ENCODE measurements at regions not wholly inside any gene's neighbourhood (a gene's known extent, or its start where the extent isn't known, plus 50 kb on each side); places are given as distances from the start of the nearest gene placed in this dataset.

DNA sequence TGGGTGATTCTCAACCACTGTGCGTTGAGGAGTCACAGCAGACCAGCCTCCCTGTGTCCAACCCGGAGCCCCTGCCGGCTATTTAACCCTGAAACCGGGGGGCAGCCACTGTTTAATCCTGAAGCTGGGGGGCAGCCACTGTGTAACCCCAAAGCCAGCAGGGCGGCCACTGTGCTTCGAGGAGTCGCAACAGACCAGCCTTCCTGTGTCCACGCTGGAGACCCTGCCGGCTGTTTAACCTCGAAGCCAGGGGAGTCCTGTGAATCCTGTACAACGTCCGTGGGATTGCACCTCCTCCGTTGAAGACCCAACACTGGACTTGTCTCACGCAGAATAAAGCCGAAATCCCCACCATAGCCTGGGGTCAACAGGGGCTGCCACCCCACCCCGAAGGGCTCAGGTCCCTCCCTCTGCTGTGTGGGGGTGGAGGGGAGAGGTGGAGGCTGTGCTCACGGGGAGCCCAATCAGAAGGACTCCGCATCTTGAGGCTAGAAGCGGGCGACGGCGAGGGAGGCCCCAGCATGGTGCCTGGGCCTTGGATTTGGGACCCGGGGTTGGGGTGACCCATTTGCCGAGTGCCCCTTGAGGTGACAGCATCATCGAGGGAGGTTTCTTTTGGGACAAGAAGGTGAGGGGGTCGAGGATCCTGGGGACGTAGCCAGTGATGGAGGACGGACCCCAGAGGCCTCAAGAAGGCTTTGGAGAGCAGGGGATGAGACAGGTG lies 94.9 kb downstream of the ADRA2C start:
- H3K27me3 ChIP-seq (ENCODE audit: insufficient read depth, low read length): peaks cover 24% of the 10 kb centered on the region

DNA sequence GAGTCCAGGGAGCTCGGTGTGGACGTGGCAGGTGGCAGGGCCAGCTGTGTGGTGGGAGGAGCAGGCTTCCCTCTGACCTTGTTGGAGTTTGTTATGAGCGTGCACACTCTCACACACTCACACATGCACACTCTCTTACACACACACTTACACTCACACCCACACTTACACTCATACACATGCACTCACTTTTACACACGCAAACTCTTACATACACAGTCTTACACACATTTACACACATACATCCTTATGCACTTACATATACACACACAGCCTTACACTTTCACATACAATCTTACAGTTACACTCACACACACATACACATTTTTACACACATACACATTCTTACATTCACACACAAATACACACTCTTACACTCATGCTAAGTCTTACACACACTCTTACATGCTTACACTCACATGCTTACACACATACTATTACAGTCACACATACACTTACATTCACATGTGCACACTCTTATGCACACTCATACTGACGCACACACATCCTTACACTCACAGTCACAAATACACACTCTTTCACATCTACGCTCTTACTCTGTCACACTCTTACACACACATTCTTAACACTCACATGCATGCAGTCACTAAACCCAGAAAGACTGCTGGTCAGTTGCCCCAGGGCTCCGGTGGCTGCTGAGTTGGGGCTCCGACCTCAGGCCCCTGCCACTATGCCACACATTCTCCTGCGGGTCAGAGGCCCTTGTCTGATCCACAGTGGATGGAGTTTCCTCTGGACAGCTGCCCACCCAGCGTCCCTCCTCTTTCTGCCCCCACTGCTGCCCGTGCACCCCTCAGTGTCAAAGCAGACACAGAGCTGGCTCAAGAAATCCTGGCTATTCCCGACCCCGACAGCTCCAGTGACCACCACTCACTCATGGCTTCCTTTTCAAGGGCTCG lies 95.8 kb downstream of the ADRA2C start:
- Histone ChIP-seq H3K9me3 (ENCODE audit: low read length) (no peaks in the 10 kb centered on the region), H3K4me3 (ENCODE audit: low read length) (no peak overlapping the region), H3K36me3 (ENCODE audit: insufficient read depth, low read length) (no peaks in the 10 kb centered on the region), H2AFZ (ENCODE audit: low read depth, low read length) (no peak overlapping the region), H3K27me3 (ENCODE audit: insufficient read depth, low read length) (peaks cover 27% of the 10 kb centered on the region), H3K4me1 (ENCODE audit: insufficient read depth, low read length) (no peaks in the 10 kb centered on the region)

More for the DNA sequence above, 94.9 kb downstream of the ADRA2C start:
- Histone ChIP-seq H3K9me3 (ENCODE audit: low read length) (no peaks in the 10 kb centered on the region), H3K4me1 (ENCODE audit: insufficient read depth, low read length) (no peaks in the 10 kb centered on the region), H3K36me3 (ENCODE audit: insufficient read depth, low read length) (no peaks in the 10 kb centered on the region), H3K4me3 (ENCODE audit: low read length) (no peak overlapping the region), H2AFZ (ENCODE audit: low read depth, low read length) (no peak overlapping the region)

DNA sequence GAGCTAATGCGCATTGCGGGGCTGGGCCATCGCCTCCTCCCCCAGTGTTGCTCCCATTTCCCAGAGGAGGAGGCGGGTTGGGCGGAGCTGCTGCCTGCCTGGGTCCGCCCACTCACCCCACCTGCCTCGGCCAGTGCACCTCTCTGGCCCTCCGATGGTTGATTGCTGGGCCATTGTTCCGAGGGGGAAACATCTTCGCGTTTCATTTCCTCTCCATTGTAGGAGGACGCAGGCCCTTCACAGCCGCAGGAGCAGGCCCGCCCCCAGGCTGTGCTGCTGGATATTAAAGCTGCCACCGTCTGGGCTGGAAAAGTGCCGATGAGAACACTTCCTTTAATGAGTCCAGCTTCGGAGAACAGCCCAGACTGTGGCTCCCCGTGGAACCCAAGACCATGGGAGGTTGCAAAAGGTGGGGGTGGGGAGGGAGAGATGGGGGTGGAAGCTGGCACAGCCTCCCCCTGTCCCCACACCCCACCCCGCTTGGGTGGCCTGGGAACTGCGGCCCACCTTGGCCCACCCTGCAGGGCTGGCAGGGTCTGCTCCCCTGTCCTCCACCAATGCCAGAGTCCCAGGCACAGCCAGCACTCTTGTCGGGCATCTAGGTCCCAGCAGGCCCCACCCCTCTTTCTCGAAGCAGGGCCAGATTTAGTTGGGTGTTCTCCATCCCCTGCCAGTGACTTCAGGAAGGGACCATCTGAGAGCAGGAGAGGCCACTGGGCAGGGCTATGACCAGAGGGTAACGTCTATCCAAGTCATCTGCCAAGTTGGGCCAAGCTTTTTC lies 96.6 kb downstream of the ADRA2C start:
- no peak overlapping the region for H3K4me3 ChIP-seq (ENCODE audit: low read length)
- no peaks in the 10 kb centered on the region for H3K36me3 ChIP-seq (ENCODE audit: insufficient read depth, low read length)
- peaks cover 33% of the 10 kb centered on the region for H3K27me3 ChIP-seq (ENCODE audit: insufficient read depth, low read length)
- no peak overlapping the region for H2AFZ ChIP-seq (ENCODE audit: low read depth, low read length)
- H3K4me1 ChIP-seq (ENCODE audit: insufficient read depth, low read length): no peaks in the 10 kb centered on the region
- H3K9me3 ChIP-seq (ENCODE audit: low read length): no peaks in the 10 kb centered on the region

DNA sequence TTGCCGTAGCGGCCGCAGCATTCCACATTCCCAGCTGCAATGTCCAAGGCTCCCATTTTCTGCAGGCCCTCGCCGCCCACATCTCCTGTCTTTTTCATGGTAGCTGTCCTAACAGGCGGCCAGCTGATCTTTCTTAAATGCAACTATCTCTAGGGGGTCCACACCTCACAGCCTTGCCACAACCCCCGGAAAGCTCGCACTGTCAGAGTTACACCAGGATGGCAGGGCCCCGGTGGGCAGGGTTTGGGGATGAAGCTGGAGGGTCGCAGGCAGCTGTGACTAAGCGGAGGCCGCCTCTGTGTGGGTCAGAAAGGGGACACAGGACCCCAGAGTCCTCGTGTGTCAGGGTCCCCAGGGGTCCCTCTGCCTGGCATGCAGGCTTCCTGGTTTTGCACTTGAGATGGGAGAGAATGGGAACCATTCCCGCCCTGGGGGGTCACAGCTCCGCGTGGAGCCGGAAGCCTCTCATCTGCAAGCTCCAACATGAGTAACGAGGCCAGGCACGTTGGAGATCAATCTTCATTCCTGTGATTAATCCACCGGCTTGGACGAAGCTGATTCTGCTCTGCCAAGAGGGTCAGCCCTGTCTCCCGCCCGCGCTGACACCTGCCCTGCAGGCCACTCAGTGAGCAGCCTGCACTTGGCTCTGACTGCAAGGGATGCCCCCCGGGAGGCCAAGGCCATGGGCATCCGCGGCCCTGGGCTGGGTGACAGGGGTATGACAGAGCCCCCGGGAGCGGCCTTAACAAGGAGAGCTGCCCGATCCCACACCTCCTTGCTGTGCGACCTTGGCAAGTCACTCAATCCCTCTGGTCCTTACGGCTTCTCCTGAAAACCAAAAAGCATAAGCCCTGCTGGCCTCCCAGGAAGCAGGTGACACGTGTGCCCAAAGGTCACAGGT lies 97.9 kb downstream of the ADRA2C start:
- Histone ChIP-seq H3K27me3 (ENCODE audit: insufficient read depth, low read length) (peaks cover 33% of the 10 kb centered on the region), H2AFZ (ENCODE audit: low read depth, low read length) (no peak overlapping the region), H3K4me3 (ENCODE audit: low read length) (no peak overlapping the region)

DNA sequence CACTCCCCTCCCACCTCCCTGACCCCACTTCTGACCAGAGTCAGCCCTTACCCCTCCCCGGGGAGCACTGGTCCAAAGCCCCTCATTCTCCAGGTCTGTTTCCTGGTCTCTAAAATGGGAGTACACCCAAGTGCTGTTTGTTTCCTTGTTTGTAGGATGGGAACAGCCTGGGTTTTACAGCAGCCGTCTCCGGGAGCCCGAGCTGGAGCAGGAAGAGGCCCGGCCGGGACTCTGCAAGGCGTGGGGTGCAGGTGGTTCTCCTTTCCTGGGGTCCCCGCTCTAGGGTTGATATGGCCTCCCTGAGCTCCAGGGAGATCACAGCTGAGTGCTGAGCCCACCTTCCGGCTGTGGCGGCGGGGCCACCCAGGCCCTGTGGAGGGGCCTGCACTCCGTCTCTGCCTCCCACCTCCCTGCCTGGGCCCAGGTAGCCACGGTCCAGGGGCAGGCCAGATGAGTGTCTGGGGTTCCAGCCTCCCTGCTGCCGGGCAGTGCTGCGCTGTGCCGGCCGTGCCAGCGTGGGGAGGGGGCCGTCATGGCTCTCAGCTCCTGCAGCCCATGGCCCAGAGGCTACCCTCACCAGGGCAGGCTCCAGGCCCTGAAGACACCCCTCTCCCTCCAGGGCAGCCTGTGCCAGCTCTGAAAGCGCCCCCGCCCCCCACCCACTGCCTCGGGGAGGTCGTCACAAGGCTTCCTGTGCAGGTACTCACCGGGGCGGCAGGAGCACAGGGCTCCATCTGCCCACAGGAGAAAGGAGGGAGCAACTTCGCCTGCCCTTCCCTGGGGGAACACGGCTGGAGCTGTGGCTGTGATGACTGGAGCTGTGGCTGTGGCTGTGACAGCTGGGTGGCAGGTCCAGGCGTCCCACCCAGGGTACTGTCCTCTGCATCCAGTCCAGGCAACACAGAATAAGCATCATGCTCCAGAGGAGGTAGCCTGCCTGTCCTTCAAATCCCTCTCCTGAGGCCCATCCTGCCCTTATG lies 98.8 kb downstream of the ADRA2C start:
- no peak overlapping the region for H3K4me3 ChIP-seq (ENCODE audit: low read length)
- no peaks in the 10 kb centered on the region for H3K9me3 ChIP-seq (ENCODE audit: low read length)
- H3K27me3 ChIP-seq (ENCODE audit: insufficient read depth, low read length): peaks cover 39% of the 10 kb centered on the region
- H2AFZ ChIP-seq (ENCODE audit: low read depth, low read length): no peak overlapping the region
- no peaks in the 10 kb centered on the region for H3K36me3 ChIP-seq (ENCODE audit: insufficient read depth, low read length)
- H3K4me1 ChIP-seq (ENCODE audit: insufficient read depth, low read length): no peaks in the 10 kb centered on the region

More for the DNA sequence above, 97.9 kb downstream of the ADRA2C start:
- Histone ChIP-seq H3K9me3 (ENCODE audit: low read length) (no peaks in the 10 kb centered on the region), H3K36me3 (ENCODE audit: insufficient read depth, low read length) (no peaks in the 10 kb centered on the region), H3K4me1 (ENCODE audit: insufficient read depth, low read length) (no peaks in the 10 kb centered on the region)

DNA sequence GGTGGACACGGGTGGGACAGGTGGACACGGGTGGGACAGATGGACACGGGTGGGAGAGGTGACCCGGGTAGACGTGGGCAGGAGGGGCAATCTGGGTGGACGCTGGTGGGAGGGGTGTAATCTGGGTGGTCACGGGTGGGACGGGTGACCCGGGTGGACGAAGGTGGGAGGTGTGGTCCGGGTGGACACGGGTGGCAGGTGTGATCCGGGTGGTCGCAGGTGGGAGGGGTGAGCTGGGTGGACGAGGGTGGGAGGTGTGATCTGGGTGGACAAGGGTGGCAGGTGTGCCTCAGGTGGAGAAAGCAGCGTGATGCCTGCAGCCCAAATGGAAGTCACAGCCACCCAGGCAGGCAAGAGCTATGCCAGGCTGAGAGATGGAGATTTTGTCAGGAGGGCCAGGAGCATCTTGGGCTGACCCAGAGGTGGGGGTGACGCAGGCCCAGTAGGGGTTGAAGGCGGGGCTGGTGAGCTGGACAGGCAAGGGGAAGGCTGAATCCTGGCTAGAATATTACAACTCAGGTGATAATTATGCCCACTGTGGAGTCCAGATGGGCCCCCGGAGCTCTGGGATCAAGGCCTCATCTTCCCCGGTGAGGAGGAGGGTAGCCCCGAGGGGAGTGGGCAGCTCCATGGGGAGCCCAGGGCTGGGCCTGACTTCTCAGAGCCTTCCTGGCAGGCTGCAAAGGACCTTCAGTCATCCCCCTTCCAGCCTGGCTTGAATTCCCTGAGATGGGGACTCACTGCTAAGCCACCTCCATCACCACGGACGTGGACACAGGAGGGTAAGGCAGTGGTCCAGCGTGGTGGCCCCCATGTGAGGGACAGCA lies 100.0 kb downstream of the ADRA2C start:
- no peaks in the 10 kb centered on the region for H3K36me3 ChIP-seq (ENCODE audit: insufficient read depth, low read length)
- no peak overlapping the region for H3K4me3 ChIP-seq (ENCODE audit: low read length)
- H3K9me3 ChIP-seq (ENCODE audit: low read length): no peaks in the 10 kb centered on the region
- peaks cover 46% of the 10 kb centered on the region for H3K27me3 ChIP-seq (ENCODE audit: insufficient read depth, low read length)
- H2AFZ ChIP-seq (ENCODE audit: low read depth, low read length): no peak overlapping the region
- H3K4me1 ChIP-seq (ENCODE audit: insufficient read depth, low read length): no peaks in the 10 kb centered on the region

DNA sequence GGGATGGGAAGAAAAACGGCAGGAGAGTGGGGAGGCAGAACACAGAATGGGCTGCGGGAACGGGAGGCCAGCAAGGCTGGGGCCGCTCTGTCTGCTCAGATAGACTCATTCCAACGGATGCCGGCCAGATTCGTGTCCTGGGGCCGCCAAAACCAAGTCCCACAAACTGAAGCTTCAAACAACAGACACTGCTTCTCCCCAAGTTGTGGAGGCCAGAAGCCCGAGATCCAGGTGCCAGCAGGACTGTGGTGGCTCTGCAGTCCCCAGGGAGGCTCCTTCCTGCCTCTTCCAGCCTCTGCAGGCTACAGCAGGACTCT lies 100.6 kb downstream of the ADRA2C start:
- Histone ChIP-seq H3K4me3 (ENCODE audit: low read length) (no peak overlapping the region), H3K27me3 (ENCODE audit: insufficient read depth, low read length) (peaks cover 45% of the 10 kb centered on the region), H3K36me3 (ENCODE audit: insufficient read depth, low read length) (no peaks in the 10 kb centered on the region)

DNA sequence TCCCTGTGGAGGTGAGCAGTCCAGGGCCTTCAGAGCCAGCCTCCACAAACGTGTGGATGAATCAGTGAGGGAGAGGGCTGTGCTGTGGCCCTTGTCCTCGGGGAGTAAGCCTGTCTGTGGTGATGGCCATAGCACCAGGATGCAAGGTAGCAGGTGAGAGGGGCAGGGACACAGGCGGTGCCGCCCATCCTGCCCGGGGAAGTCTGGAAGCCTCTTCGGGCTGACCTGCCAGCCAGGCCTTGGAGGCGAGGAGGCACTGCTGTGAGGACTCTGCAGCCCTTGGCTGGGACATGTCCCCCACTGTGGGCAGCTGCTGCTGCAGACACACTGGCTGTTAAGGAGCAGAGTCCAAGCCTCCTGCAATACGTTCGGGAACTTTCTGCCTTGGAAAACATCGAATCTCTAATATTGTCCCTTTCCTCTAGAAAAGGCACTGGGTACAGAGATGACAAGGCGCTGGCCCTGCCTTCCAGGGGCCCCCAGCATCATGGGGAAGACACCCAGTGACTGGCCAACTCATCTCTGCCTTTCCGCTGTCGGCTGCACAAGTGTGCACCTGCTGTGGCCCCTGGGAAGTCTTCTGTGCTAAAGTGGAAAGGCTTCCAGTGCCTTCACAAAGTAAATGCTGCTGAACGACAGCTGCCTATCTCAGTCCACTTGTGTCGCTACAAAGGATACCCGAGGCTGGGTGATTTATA lies 101.4 kb downstream of the ADRA2C start:
- Histone ChIP-seq H3K4me3 (ENCODE audit: low read length) (no peak overlapping the region), H3K9me3 (ENCODE audit: low read length) (no peaks in the 10 kb centered on the region), H3K36me3 (ENCODE audit: insufficient read depth, low read length) (no peaks in the 10 kb centered on the region), H3K4me1 (ENCODE audit: insufficient read depth, low read length) (no peaks in the 10 kb centered on the region), H2AFZ (ENCODE audit: low read depth, low read length) (no peak overlapping the region), H3K27me3 (ENCODE audit: insufficient read depth, low read length) (peaks cover 46% of the 10 kb centered on the region)

More for the DNA sequence above, 100.6 kb downstream of the ADRA2C start:
- Histone ChIP-seq H3K4me1 (ENCODE audit: insufficient read depth, low read length) (no peaks in the 10 kb centered on the region), H2AFZ (ENCODE audit: low read depth, low read length) (no peak overlapping the region), H3K9me3 (ENCODE audit: low read length) (no peaks in the 10 kb centered on the region)

DNA sequence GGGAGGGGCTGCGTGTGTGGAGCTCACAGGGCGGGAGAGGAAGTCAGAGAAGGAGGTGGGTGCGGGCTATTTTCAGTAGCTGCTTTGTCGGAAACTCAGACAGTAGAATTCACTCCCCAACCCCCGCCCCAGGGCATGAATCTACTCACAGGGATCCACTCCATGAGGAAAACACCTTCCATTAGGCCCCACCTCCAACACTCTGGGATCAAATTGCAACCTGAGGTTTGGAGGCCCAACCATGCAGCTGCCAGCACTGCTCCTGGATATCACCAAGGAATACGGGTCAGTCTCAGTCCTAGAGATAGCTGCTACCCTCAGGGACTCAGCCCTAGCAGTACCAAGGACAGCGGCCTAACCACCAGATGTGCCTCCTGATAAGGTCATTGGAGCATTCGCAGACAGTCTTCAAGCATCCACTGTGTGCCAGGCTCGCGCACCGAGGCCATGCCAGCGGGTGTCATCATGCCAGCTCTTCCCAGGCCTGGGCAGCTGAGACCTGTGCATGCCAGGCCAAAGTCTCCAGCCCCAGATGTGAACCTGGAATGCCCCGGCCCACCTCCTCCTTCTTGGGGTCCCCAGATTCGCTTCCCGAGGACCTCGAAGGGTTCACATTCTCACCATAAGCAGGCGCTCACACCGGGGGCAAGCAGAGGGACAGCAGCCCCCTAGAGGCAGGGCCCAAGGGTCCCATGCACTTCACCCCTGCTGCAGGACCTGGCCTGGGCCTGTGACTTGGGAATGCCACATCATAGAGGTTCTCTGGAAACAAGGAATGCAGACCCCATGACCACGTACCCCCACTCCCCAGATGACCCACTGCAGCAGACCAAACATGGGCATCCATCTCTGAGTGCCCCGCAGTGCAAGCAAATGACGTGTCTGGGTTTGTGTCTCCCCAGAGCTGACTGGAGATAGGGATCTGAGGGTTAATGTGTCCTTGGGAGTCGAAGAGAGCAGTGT lies 102.3 kb downstream of the ADRA2C start:
- peaks cover 48% of the 10 kb centered on the region for H3K27me3 ChIP-seq (ENCODE audit: insufficient read depth, low read length)

DNA sequence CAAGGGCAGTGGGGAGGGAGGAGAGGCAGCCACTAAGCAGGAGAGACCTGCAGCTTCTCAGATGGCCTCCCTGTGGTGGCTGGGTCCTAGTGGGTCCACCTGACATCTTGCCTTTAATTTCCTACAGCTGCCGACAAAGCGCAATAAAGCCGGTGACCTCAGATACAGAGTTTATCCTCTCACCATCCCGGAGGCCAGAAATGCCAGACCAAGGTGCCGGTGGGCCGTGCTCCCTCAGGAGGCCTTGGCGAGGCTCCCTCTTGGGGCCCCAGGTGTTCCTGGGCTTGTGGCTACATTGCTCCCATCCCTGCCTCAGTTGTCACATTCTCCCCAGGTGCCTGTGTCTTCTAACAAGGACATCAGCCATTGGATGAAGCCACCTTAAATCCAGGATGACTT lies 103.0 kb downstream of the ADRA2C start:
- Histone ChIP-seq H2AFZ (ENCODE audit: low read depth, low read length) (no peak overlapping the region), H3K4me1 (ENCODE audit: insufficient read depth, low read length) (no peaks in the 10 kb centered on the region), H3K27me3 (ENCODE audit: insufficient read depth, low read length) (peaks cover 53% of the 10 kb centered on the region)

More for the DNA sequence above, 102.3 kb downstream of the ADRA2C start:
- Histone ChIP-seq H3K9me3 (ENCODE audit: low read length) (no peaks in the 10 kb centered on the region), H3K4me3 (ENCODE audit: low read length) (no peak overlapping the region), H3K4me1 (ENCODE audit: insufficient read depth, low read length) (no peaks in the 10 kb centered on the region), H3K36me3 (ENCODE audit: insufficient read depth, low read length) (no peaks in the 10 kb centered on the region), H2AFZ (ENCODE audit: low read depth, low read length) (no peak overlapping the region)

More for the DNA sequence above, 103.0 kb downstream of the ADRA2C start:
- H3K9me3 ChIP-seq (ENCODE audit: low read length): no peaks in the 10 kb centered on the region
- no peak overlapping the region for H3K4me3 ChIP-seq (ENCODE audit: low read length)
- no peaks in the 10 kb centered on the region for H3K36me3 ChIP-seq (ENCODE audit: insufficient read depth, low read length)
